Duodenal mucosa (tissue), 2 donors: ENCODE measurements at regions not wholly inside any gene's neighbourhood (a gene's known extent, or its start where the extent isn't known, plus 50 kb on each side); places are given as distances from the start of the nearest gene placed in this dataset.

Source experiments
- H3K27ac ChIP-seq: one replicate; pipeline ENCODE4 v1.7.0; 2013; ENCODE audit warnings: low read depth, low read length
- H3K27me3 ChIP-seq, 2 donors: one replicate each; pipeline ENCODE4 v1.7.0; 2013; ENCODE audit warnings: low read length in 2 of 2, control low read depth in 1 of 2; ENCODE audit not compliant: insufficient read depth in 2 of 2, control insufficient read depth in 1 of 2
- H3K36me3 ChIP-seq, 2 donors: one replicate each; pipeline ENCODE4 v1.7.0; 2013; ENCODE audit warnings: low read length in 2 of 2, control low read depth in 1 of 2; ENCODE audit not compliant: insufficient read depth in 2 of 2, control insufficient read depth in 1 of 2
- H3K4me1 ChIP-seq, 2 donors: one replicate each; pipeline ENCODE4 v1.7.0; 2013; ENCODE audit warnings: low read length in 2 of 2, control low read depth in 1 of 2; ENCODE audit not compliant: insufficient read depth in 2 of 2, control insufficient read depth in 1 of 2
- H3K4me3 ChIP-seq, 2 donors: one replicate each; pipeline ENCODE4 v1.7.0; 2013; ENCODE audit warnings: low read length in 2 of 2, low read depth in 1 of 2
- H3K9ac ChIP-seq, 2 donors: one replicate each; pipeline ENCODE4 v1.7.0; 2013; ENCODE audit warnings: low read length in 2 of 2, low read depth in 1 of 2
- H3K9me3 ChIP-seq, 2 donors: one replicate each; pipeline ENCODE4 v1.7.0; 2013; ENCODE audit warnings: low read length in 2 of 2, control low read depth in 1 of 2; ENCODE audit not compliant: control insufficient read depth in 1 of 2

DNA sequence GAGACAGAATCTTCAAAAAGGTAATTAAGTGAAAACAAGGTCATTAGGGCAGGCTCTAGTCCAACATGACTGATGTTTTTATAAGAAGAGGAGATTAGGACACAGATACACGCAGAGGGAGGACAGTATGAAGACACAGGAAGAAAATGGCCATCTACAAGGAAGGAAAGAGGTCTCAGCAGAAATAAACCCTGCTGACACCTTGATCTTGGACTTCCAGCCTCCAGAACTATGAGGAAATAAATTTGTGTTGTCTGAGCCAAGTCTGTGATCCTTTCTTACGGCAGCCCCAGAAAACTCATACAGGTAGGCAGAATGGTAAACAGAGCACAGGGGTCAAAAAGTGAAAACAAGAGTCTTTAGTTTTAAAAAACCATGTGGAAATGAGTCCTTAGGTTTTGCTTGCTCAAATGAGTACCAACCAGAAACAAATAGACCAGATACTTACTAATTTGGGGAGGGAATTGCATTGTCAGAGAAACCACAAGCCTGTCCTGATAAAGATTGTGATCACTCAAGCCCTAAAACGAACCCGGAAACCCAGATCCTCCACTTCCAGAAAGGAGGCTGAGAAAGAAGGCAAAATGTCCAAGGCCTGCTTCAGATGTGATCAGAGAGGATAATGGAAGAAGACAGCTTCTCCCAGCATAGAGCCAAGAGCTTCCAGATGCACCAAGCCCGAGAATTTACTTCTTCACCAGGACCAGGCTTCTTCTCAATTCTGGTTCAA, 93.9 kb downstream of the DUSP6 start:
- peaks cover 0 to 12% of the 10 kb centered on the region in 2 donors for H3K4me1 ChIP-seq
- no peak overlapping the region for H3K4me3 ChIP-seq
- no peaks in the 10 kb centered on the region for H3K36me3 ChIP-seq
- H3K27ac ChIP-seq: no peak overlapping the region
- no peaks in the 10 kb centered on the region for H3K27me3 ChIP-seq
- no peaks in the 10 kb centered on the region for H3K9me3 ChIP-seq
- H3K9ac ChIP-seq: no peak overlapping the region

DNA sequence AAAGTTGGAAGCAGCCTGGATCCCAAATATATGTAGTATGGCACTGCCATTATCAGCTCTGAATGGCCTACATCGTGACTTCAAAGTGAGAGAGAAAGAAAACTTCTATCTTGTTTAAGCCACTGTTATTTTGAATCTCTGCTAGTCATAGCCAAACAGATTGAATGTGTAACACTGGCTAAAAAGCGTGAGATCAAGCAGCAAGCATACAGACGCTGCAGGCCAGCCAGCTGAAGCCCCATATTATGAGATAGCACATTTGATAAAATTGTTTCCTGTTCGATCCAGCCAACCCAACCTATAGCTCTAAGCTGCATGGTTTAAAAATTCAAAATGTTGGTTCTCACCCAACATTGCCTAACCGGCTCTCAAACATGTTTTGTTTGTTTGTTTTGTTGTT, 95.0 kb downstream of the DUSP6 start:
- Histone ChIP-seq H3K27ac (no peak overlapping the region), H3K27me3 (no peaks in the 10 kb centered on the region), H3K9ac (no peak overlapping the region), H3K9me3 (no peaks in the 10 kb centered on the region), H3K4me3 (no peak overlapping the region), H3K36me3 (no peaks in the 10 kb centered on the region), H3K4me1 (peaks cover 0 to 1% of the 10 kb centered on the region in 2 donors)

DNA sequence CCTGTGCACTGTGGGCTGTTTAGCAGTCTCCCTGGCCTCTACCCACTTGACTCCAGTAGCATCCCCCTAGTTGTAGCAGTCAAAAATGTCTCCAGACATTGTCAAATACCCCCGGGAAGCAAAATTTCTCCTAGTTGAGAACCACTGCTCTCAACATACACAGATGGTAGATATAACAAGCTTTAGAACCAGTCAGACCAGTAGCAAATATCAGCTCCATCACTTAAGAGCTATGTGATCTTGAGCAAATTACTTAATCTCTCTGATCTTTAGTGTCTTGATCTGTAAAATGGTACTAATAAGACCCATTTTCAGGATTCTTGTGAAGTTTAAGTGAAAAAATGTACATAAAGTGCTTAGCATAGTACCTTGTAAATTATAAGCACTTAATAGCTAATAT, 96.2 kb downstream of the DUSP6 start:
- Histone ChIP-seq H3K9me3 (no peaks in the 10 kb centered on the region), H3K4me3 (no peak overlapping the region), H3K4me1 (peaks cover 0 to 6% of the 10 kb centered on the region in 2 donors), H3K36me3 (no peaks in the 10 kb centered on the region), H3K9ac (no peak overlapping the region), H3K27me3 (no peaks in the 10 kb centered on the region), H3K27ac (no peak overlapping the region)

GRCh38 chr12:89253488-89253887, 98.8 kb downstream of the DUSP6 start:
- no peaks in the 10 kb centered on the region for H3K36me3 ChIP-seq
- H3K4me1 ChIP-seq: peaks cover 0 to 6% of the 10 kb centered on the region in 2 donors
- no peaks in the 10 kb centered on the region for H3K27me3 ChIP-seq
- no peaks in the 10 kb centered on the region for H3K9me3 ChIP-seq
- no peak overlapping the region for H3K4me3 ChIP-seq
- H3K27ac ChIP-seq: no peak overlapping the region
- no peak overlapping the region for H3K9ac ChIP-seq

DNA sequence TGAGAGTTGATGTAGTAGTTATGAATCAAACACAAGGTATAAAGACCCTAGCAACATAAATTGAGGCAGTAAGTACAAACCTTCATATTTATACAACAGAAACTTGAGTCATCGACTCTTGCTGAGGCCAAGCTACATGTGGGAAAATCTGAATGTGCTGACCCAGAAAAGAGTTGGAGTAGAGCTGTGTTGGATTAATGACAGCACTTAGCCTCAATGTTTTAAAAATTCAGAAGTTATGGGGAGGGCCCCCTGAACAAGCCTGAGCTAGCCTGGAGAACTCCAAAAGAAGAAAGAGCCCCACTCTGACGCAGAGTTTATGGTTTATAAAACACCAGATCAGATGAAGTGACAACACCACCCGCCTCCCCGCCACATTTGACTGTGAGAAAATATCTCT, 100.0 kb downstream of the DUSP6 start:
- no peaks in the 10 kb centered on the region for H3K9me3 ChIP-seq
- H3K4me3 ChIP-seq: no peak overlapping the region
- H3K9ac ChIP-seq: no peak overlapping the region
- no peaks in the 10 kb centered on the region for H3K27me3 ChIP-seq
- no peaks in the 10 kb centered on the region for H3K36me3 ChIP-seq
- H3K27ac ChIP-seq: no peak overlapping the region
- peaks cover 0 to 6% of the 10 kb centered on the region in 2 donors for H3K4me1 ChIP-seq

DNA sequence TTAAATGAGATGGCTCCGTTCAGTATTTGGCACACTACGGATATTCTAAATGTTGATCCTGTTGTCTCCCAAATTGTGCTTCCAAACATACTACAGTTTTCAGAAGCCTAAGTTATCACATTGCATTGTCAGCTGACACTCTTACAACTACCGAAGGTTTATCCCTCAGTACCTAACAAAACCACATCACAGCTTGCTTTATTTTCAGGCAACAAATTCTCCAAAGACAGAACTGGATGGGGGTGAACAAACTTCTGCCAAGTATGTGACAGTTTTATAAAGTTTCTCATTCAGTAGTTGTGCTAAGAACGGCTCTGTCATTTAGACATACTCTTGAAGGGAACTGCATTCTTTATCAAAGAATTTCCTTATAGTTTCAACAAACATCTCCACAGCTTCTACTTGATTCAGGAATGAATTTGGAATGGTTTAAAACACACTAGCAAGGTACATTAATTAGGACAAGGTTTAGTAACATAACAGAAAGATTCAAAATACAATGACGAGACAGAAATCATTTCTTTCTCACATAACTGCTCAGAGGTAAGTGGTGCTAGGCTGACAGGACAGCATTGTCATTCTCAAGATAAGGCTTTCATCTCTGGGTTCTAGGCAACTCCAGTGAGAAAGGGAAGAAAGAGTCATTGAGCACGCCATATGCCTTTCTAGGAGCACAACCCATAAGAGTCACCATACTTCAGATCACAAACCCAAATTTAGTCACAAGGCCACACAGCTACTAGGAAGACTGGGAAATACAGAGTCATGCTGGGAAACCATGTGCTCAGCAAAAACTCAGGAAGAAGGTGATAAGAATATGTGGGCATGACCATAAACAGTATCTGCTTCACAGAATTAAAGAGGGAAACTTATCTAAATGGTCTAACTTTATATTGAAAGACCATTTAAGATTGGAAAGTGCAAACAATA, 100.7 kb downstream of the DUSP6 start:
- no peaks in the 10 kb centered on the region for H3K9me3 ChIP-seq
- no peak overlapping the region for H3K27ac ChIP-seq
- H3K27me3 ChIP-seq: no peaks in the 10 kb centered on the region
- H3K4me1 ChIP-seq: peaks cover 0 to 6% of the 10 kb centered on the region in 2 donors
- no peaks in the 10 kb centered on the region for H3K36me3 ChIP-seq
- H3K4me3 ChIP-seq: no peak overlapping the region
- H3K9ac ChIP-seq: no peak overlapping the region

- H3K27ac ChIP-seq: no peak overlapping the region
Observed at GRCh38 chr12:89250636-89251035, 101.7 kb downstream of the DUSP6 start.

GRCh38 chr12:89250213-89250612, 102.1 kb downstream of the DUSP6 start:
- H3K4me1 ChIP-seq: peaks cover under 1 to 13% of the 10 kb centered on the region in 2 donors
- H3K4me3 ChIP-seq: no peak overlapping the region
- no peak overlapping the region for H3K9ac ChIP-seq
- no peaks in the 10 kb centered on the region for H3K27me3 ChIP-seq
- no peaks in the 10 kb centered on the region for H3K9me3 ChIP-seq
- H3K27ac ChIP-seq: no peak overlapping the region
- H3K36me3 ChIP-seq: no peaks in the 10 kb centered on the region

More at GRCh38 chr12:89250636-89251035, 101.7 kb downstream of the DUSP6 start:
- no peak overlapping the region for H3K4me3 ChIP-seq
- peaks cover 0 to 9% of the 10 kb centered on the region in 2 donors for H3K4me1 ChIP-seq
- no peaks in the 10 kb centered on the region for H3K9me3 ChIP-seq
- no peak overlapping the region for H3K9ac ChIP-seq
- H3K36me3 ChIP-seq: no peaks in the 10 kb centered on the region
- H3K27me3 ChIP-seq: no peaks in the 10 kb centered on the region

DNA sequence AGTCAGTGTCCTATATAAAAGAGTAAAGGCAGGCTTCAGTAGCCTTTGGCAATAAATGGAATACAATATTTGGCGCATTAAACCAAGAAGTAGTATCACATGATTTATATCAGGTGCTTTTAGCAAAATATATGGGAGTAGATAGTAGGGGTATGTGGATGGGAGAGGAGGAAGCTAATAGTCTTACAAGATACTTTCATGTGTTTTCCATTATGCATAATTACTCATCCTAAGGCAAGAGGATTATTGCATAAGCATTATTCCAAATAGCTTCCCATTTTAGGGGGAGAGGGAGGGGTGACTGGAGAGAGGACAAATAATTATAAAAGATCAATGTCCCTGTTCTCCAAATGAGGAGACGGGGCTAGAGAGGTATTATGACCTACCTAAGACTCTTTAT, 104.3 kb downstream of the DUSP6 start:
- H3K9me3 ChIP-seq: no peaks in the 10 kb centered on the region

DNA sequence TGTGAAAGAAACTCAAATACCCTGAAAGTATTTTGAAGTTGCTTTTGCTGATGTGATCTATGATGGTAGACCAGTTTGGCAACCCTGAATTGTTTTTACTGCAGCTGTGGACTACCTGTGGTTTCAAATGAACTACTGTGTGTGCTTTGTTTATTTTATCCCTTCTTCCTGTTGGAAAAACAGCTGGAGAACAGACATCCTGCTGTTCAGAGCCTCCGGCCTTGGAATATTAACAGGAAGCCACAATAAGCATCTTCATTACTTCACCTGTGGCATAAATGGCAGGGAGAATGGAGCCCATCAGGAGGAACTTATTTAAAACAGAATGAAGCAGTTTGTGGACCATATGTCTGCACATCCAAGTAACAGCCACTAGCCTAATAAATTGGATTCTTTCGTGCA, 104.8 kb downstream of the DUSP6 start:
- peaks cover 8 to 25% of the 10 kb centered on the region in 2 donors for H3K4me1 ChIP-seq
- no peaks in the 10 kb centered on the region for H3K36me3 ChIP-seq
- no peaks in the 10 kb centered on the region for H3K9me3 ChIP-seq
- H3K27me3 ChIP-seq: no peaks in the 10 kb centered on the region
- no peak overlapping the region for H3K4me3 ChIP-seq
- H3K27ac ChIP-seq: no peak overlapping the region
- H3K9ac ChIP-seq: no peak overlapping the region

More for the DNA sequence above, 104.3 kb downstream of the DUSP6 start:
- Histone ChIP-seq H3K36me3 (no peaks in the 10 kb centered on the region), H3K27me3 (no peaks in the 10 kb centered on the region), H3K9ac (no peak overlapping the region), H3K4me1 (peaks cover 8 to 25% of the 10 kb centered on the region in 2 donors), H3K27ac (no peak overlapping the region), H3K4me3 (no peak overlapping the region)
